SK-N-SH (cell line): ENCODE measurements at regions not wholly inside any gene's neighbourhood (a gene's known extent, or its start where the extent isn't known, plus 50 kb on each side); places are given as distances from the start of the nearest gene placed in this dataset.
A peak's percentile ranks its signal among the peaks of the same experiment; 100 is the strongest.

ENCODE experiments used
- CTCF ChIA-PET: fragments of 300-600, 350-600 bp; formaldehyde crosslinking; extraction: SDS; loops from one replicate; lab custom pipeline; 2021; lab: Yijun Ruan, JAX
- POLR2A ChIA-PET: fragments of 350-600 bp; sonication (Branson Sonifier 250); formaldehyde crosslinking; extraction: SDS; loops from one replicate; lab custom pipeline; 2020; ENCODE audit warnings: antibody characterized with exemption, inconsistent platforms; lab: Yijun Ruan, JAX
- DNase-seq: peaks from one replicate; pipeline ENCODE4 v3.0.0; 2012
- H2AFZ ChIP-seq: fragments of 200-600 bp; sonication (generic); 2 replicates; pipeline ENCODE4 v1.8.1; 2016; ENCODE audit warnings: antibody characterized with exemption, mild to moderate bottlenecking, low read depth
- H3F3A ChIP-seq: fragments of 200-600 bp; sonication (generic); replicated peaks from 2 replicates; pipeline ENCODE3; 2016; ENCODE audit warnings: antibody characterized with exemption, mild to moderate bottlenecking; ENCODE audit not compliant: insufficient read depth
- H3K27ac ChIP-seq, 2 experiments: fragments of 200-500 bp in 1 of 2; fragments of 200-600 bp in 1 of 2; sonication (Bioruptor generic) in 1 of 2; sonication (generic), shearing (Covaris generic) in 1 of 2; 2 replicates each; pipeline versions ENCODE4 v1.5.1 to v1.6.1; 2014 to 2016; ENCODE audit warnings: low read depth in 2 of 2, inconsistent platforms in 1 of 2, low read length in 1 of 2, mild to moderate bottlenecking in 1 of 2, mixed read lengths in 1 of 2
- H3K27me3 ChIP-seq: fragments of 200-600 bp; sonication (generic), shearing (Covaris generic); 2 replicates; pipeline ENCODE4 v1.6.1; 2016; ENCODE audit warnings: mixed run types; ENCODE audit not compliant: insufficient read depth
- H3K36me3 ChIP-seq, 2 experiments: fragments of 200-500 bp in 1 of 2; fragments of 200-600 bp in 1 of 2; sonication (Bioruptor generic) in 1 of 2; sonication (generic) in 1 of 2; replicated peaks in 1 of 2; 2 replicates each; pipeline versions ENCODE3 to v1.5.1; 2014 to 2016; ENCODE audit warnings: low read length in 1 of 2, mild to moderate bottlenecking in 1 of 2; ENCODE audit not compliant: insufficient read depth in 2 of 2, control insufficient read depth in 1 of 2
- H3K4me1 ChIP-seq, 2 experiments: fragments of 200-500 bp in 1 of 2; fragments of 200-600 bp in 1 of 2; sonication (Bioruptor generic) in 1 of 2; sonication (generic), shearing (Covaris generic) in 1 of 2; 2 replicates each; pipeline versions ENCODE4 v1.5.1 to v1.6.1; 2014 to 2016; ENCODE audit warnings: low read depth in 1 of 2, low read length in 1 of 2, mixed run types in 1 of 2; ENCODE audit not compliant: insufficient read depth in 2 of 2, control insufficient read depth in 1 of 2
- H3K4me2 ChIP-seq: fragments of 200-600 bp; sonication (generic), shearing (Covaris generic); 2 replicates; pipeline ENCODE4 v1.6.1; 2017; ENCODE audit warnings: mixed run types
- H3K4me3 ChIP-seq, 2 experiments: fragments of 200-500 bp in 1 of 2; fragments of 200-600 bp in 1 of 2; sonication (Bioruptor generic) in 1 of 2; sonication (generic), shearing (Covaris generic) in 1 of 2; 2 replicates each; pipeline versions ENCODE4 v1.5.1 to v1.8.1; 2014 to 2016; ENCODE audit warnings: low read depth in 2 of 2, inconsistent platforms in 1 of 2, low read length in 1 of 2, mild to moderate bottlenecking in 1 of 2, mixed read lengths in 1 of 2, moderate library complexity in 1 of 2
- H3K79me2 ChIP-seq: fragments of 200-600 bp; sonication (generic); 2 replicates; pipeline ENCODE4 v1.8.1; 2017; ENCODE audit warnings: mild to moderate bottlenecking; ENCODE audit not compliant: insufficient read depth
- H3K9ac ChIP-seq: fragments of 200-600 bp; sonication (generic); 2 replicates; pipeline ENCODE4 v1.6.1; 2017; ENCODE audit warnings: mixed run types
- H3K9me2 ChIP-seq: fragments of 200-600 bp; sonication (generic); 2 replicates; pipeline ENCODE4 v1.6.1; 2017; ENCODE audit warnings: mixed run types
- H3K9me3 ChIP-seq: fragments of 200-600 bp; sonication (generic); 2 replicates; pipeline ENCODE4 v1.6.1; 2017; ENCODE audit warnings: mixed run types, mild to moderate bottlenecking, moderate library complexity
- H4K20me1 ChIP-seq: fragments of 200-600 bp; sonication (generic); 2 replicates; pipeline ENCODE4 v1.6.1; 2017; ENCODE audit warnings: mild to moderate bottlenecking, mixed run types; ENCODE audit not compliant: insufficient read depth
- ELF1 ChIP-seq: IDR thresholded peaks from 2 replicates; pipeline ENCODE4 v1.4.0; 2012
- FOSL2 ChIP-seq: IDR thresholded peaks from 2 replicates; pipeline ENCODE4 v1.4.0; 2012; ENCODE audit warnings: low read depth, mild to moderate bottlenecking, moderate library complexity, borderline replicate concordance
- NRF1 ChIP-seq: IDR thresholded peaks from 2 replicates; pipeline ENCODE4 v1.6.1; 2012; ENCODE audit warnings: low read depth, mild to moderate bottlenecking, low read length
- POLR2AphosphoS5 ChIP-seq: IDR thresholded peaks from 2 replicates; pipeline ENCODE4 v1.6.1; 2012; ENCODE audit warnings: low read depth, low read length
- RCOR1 ChIP-seq: fragments of 150-350 bp; IDR thresholded peaks from 2 replicates; pipeline ENCODE4 v1.6.1; 2017; ENCODE audit warnings: antibody characterized with exemption, low read length
- RFX5 ChIP-seq: IDR thresholded peaks from 2 replicates; pipeline ENCODE4 v1.6.1; 2012; ENCODE audit warnings: mild to moderate bottlenecking, improper control_type of control experiment, low read length
- SIN3A ChIP-seq: IDR thresholded peaks from 2 replicates; pipeline ENCODE4 v1.6.1; 2012; ENCODE audit warnings: low read depth, mild to moderate bottlenecking, low read length, moderate library complexity, borderline replicate concordance
- TCF12 ChIP-seq: IDR thresholded peaks from 2 replicates; pipeline ENCODE4 v1.4.0; 2012
- WGBS: methylation state at CpG from one replicate; pipeline ENCODE4 v1.1.6; 2017; ENCODE audit warnings: low lambda C conversion rate; 5-methylcytosine and 5-hydroxymethylcytosine counted together
- TF ChIP-seq, protein P1 (sequence below): IDR thresholded peaks from 2 replicates; pipeline ENCODE4 v1.6.1; 2012; ENCODE audit warnings: mild to moderate bottlenecking, low read depth, low read length, moderate library complexity
- TF ChIP-seq, protein P2 (sequence below): fragments of 200-600 bp; sonication (generic); IDR thresholded peaks from 2 replicates; pipeline ENCODE4 v1.6.1; 2017; ENCODE audit warnings: antibody characterized with exemption, mild to moderate bottlenecking, moderate library complexity
- TF ChIP-seq, protein P3 (sequence below): IDR thresholded peaks from 2 replicates; pipeline ENCODE4 v1.4.0; 2012; ENCODE audit warnings: low read depth, borderline replicate concordance
- TF ChIP-seq, protein P4 (sequence below): fragments of 150-350 bp; IDR thresholded peaks from 2 replicates; pipeline ENCODE4 v1.6.1; 2017; ENCODE audit warnings: antibody characterized with exemption, low read length, low read depth, borderline replicate concordance

DNA sequence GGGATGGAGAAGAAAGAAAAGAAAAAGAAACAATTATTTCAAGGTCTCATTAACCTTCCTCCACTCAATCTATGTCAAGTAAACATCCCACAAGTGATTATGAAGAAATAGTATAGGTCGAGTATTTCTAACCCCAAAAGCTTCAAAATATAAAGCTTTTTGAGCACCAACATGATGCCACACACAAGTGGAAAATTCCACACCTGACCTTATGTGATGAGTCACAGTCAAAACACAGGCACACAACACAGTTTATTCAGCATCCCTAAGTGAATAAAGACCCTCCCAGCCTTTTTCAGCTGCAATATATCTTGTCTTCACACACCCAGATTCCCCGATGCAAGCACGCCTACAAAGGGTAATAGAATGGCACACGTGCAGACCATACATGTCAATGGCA is 51.7 kb upstream of the VEGFC start:
- Histone ChIP-seq H2AFZ (no peak overlapping the region), H3K4me2 (no peak overlapping the region), H3K9me3 (peaks cover 4% of the 10 kb centered on the region; the same call in 1 of the 2 replicates), H3K79me2 (no peaks in the 10 kb centered on the region; the same call in 1 of the 2 replicates), H3K9ac (no peak overlapping the region), H3K27ac (peak overlapping the region in 1 of 2 experiments; percentile 41; a peak in 1 of 4 replicates), H3K27me3 (no peaks in the 10 kb centered on the region), H3K36me3 (peaks cover 0 to 1% of the 10 kb centered on the region in 2 experiments), H3F3A (peaks cover 38% of the 10 kb centered on the region), H3K4me1 (peaks cover 0 to 17% of the 10 kb centered on the region in 2 experiments; a peak in 1 of 4 replicates), H3K4me3 (no peak overlapping the region), H3K9me2 (no peaks in the 10 kb centered on the region), H4K20me1 (no peaks in the 10 kb centered on the region)
- DNase-seq = no peak
- 68% methylated on average over 4 of the region's 4 CpGs for WGBS
- no peak for TF ChIP-seq NRF1
- TF ChIP-seq, protein P1, sequence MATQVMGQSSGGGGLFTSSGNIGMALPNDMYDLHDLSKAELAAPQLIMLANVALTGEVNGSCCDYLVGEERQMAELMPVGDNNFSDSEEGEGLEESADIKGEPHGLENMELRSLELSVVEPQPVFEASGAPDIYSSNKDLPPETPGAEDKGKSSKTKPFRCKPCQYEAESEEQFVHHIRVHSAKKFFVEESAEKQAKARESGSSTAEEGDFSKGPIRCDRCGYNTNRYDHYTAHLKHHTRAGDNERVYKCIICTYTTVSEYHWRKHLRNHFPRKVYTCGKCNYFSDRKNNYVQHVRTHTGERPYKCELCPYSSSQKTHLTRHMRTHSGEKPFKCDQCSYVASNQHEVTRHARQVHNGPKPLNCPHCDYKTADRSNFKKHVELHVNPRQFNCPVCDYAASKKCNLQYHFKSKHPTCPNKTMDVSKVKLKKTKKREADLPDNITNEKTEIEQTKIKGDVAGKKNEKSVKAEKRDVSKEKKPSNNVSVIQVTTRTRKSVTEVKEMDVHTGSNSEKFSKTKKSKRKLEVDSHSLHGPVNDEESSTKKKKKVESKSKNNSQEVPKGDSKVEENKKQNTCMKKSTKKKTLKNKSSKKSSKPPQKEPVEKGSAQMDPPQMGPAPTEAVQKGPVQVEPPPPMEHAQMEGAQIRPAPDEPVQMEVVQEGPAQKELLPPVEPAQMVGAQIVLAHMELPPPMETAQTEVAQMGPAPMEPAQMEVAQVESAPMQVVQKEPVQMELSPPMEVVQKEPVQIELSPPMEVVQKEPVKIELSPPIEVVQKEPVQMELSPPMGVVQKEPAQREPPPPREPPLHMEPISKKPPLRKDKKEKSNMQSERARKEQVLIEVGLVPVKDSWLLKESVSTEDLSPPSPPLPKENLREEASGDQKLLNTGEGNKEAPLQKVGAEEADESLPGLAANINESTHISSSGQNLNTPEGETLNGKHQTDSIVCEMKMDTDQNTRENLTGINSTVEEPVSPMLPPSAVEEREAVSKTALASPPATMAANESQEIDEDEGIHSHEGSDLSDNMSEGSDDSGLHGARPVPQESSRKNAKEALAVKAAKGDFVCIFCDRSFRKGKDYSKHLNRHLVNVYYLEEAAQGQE = no peak
- no peak for TF ChIP-seq RCOR1
- no peak for TF ChIP-seq TCF12
- no peak for TF ChIP-seq RFX5
- TF ChIP-seq, protein P2, sequence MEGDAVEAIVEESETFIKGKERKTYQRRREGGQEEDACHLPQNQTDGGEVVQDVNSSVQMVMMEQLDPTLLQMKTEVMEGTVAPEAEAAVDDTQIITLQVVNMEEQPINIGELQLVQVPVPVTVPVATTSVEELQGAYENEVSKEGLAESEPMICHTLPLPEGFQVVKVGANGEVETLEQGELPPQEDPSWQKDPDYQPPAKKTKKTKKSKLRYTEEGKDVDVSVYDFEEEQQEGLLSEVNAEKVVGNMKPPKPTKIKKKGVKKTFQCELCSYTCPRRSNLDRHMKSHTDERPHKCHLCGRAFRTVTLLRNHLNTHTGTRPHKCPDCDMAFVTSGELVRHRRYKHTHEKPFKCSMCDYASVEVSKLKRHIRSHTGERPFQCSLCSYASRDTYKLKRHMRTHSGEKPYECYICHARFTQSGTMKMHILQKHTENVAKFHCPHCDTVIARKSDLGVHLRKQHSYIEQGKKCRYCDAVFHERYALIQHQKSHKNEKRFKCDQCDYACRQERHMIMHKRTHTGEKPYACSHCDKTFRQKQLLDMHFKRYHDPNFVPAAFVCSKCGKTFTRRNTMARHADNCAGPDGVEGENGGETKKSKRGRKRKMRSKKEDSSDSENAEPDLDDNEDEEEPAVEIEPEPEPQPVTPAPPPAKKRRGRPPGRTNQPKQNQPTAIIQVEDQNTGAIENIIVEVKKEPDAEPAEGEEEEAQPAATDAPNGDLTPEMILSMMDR = no peak
- TF ChIP-seq ELF1 = no peak
- no peak for TF ChIP-seq FOSL2
- no peak for TF ChIP-seq POLR2AphosphoS5
- TF ChIP-seq SIN3A = no peak
- TF ChIP-seq, protein P3, sequence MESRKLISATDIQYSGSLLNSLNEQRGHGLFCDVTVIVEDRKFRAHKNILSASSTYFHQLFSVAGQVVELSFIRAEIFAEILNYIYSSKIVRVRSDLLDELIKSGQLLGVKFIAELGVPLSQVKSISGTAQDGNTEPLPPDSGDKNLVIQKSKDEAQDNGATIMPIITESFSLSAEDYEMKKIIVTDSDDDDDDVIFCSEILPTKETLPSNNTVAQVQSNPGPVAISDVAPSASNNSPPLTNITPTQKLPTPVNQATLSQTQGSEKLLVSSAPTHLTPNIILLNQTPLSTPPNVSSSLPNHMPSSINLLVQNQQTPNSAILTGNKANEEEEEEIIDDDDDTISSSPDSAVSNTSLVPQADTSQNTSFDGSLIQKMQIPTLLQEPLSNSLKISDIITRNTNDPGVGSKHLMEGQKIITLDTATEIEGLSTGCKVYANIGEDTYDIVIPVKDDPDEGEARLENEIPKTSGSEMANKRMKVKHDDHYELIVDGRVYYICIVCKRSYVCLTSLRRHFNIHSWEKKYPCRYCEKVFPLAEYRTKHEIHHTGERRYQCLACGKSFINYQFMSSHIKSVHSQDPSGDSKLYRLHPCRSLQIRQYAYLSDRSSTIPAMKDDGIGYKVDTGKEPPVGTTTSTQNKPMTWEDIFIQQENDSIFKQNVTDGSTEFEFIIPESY = no peak
- TF ChIP-seq, protein P4, sequence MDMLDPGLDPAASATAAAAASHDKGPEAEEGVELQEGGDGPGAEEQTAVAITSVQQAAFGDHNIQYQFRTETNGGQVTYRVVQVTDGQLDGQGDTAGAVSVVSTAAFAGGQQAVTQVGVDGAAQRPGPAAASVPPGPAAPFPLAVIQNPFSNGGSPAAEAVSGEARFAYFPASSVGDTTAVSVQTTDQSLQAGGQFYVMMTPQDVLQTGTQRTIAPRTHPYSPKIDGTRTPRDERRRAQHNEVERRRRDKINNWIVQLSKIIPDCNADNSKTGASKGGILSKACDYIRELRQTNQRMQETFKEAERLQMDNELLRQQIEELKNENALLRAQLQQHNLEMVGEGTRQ = no peak
- ChIA-PET POLR2A (no interaction called here), CTCF (no interaction called here)
